Loucy (cell line): ENCODE measurements at regions not wholly inside any gene's neighbourhood (a gene's known extent, or its start where the extent isn't known, plus 50 kb on each side); places are given as distances from the start of the nearest gene placed in this dataset.

Experiments used
- CTCF ChIP-seq: fragments of 200-600 bp; sonication (generic); conservative IDR thresholded peaks from 2 replicates; pipeline ENCODE4 v1.5.1; 2014; ENCODE audit warnings: mild to moderate bottlenecking, antibody characterized with exemption, low read length
- EZH2phosphoT487 ChIP-seq: fragments of 200-600 bp; IDR thresholded peaks from 2 replicates; pipeline ENCODE4 v1.6.1; 2018; ENCODE audit warnings: antibody characterized with exemption, mild to moderate bottlenecking, moderate library complexity, borderline replicate concordance

DNA sequence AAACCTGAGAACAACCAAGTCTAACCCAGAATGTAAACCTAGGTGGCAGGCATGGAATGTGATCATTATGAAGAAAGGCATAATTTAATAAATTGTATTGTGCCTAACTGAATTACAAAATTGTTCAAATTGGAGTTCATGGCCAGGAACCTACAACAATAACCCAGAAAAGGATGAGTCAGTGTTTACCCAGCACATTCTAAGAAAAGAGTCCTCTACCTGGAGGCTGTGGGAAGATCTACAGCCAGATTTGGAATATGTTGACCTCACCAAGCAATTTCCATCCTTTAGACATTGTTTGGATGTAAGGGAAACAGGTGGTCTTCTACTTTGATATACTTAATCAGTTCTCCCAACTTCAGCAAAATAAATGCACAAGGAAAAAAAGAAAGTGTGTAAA, 152.2 kb downstream of the TMEM161B start:
- no peak for TF ChIP-seq CTCF
- TF ChIP-seq EZH2phosphoT487 = no peak
